OCI-LY1 (cell line): ENCODE measurements at regions not wholly inside any gene's neighbourhood (a gene's known extent, or its start where the extent isn't known, plus 50 kb on each side); places are given as distances from the start of the nearest gene placed in this dataset.

Experiments used
- H2AFZ ChIP-seq: fragments of 200-600 bp; sonication (generic), shearing (Covaris generic); 2 replicates; pipeline ENCODE4 v1.6.0; 2014; ENCODE audit warnings: antibody characterized with exemption, mild to moderate bottlenecking, low read length
- H3F3A ChIP-seq: fragments of 200-600 bp; sonication (generic), shearing (Covaris generic); 2 replicates; pipeline ENCODE4 v1.6.0; 2014; ENCODE audit warnings: mild to moderate bottlenecking, antibody characterized with exemption, low read length, moderate library complexity; ENCODE audit not compliant: insufficient read depth
- H3K27ac ChIP-seq: fragments of 200-600 bp; sonication (generic); 2 replicates; pipeline ENCODE4 v1.5.1; 2014; ENCODE audit warnings: low read length, mixed run types, mild to moderate bottlenecking, low read depth; ENCODE audit not compliant: poor library complexity, severe bottlenecking
- H3K27me3 ChIP-seq: fragments of 200-600 bp; sonication (generic); 2 replicates; pipeline ENCODE4 v1.6.0; 2014; ENCODE audit warnings: antibody characterized with exemption, mild to moderate bottlenecking, low read length, moderate library complexity; ENCODE audit not compliant: insufficient read depth
- H3K36me3 ChIP-seq: fragments of 200-600 bp; sonication (generic); 2 replicates; pipeline ENCODE4 v1.6.1; 2014; ENCODE audit warnings: mild to moderate bottlenecking, antibody characterized with exemption, low read length, moderate library complexity, mixed read lengths; ENCODE audit not compliant: insufficient read depth
- H3K4me1 ChIP-seq: fragments of 200-600 bp; sonication (generic); 2 replicates; pipeline ENCODE4 v1.5.1; 2014; ENCODE audit warnings: mild to moderate bottlenecking, low read length, moderate library complexity; ENCODE audit not compliant: insufficient read depth, severe bottlenecking
- H3K4me2 ChIP-seq: fragments of 200-600 bp; sonication (generic), shearing (Covaris generic); 2 replicates; pipeline ENCODE4 v1.6.1; 2014; ENCODE audit warnings: low read length
- H3K4me3 ChIP-seq: fragments of 200-600 bp; sonication (generic); 2 replicates; pipeline ENCODE4 v1.5.1; 2014; ENCODE audit warnings: low read length, low read depth, mild to moderate bottlenecking, mixed read lengths; ENCODE audit not compliant: poor library complexity, severe bottlenecking
- H3K79me2 ChIP-seq: fragments of 200-600 bp; shearing (Covaris generic); 2 replicates; pipeline ENCODE4 v1.6.1; 2016; ENCODE audit warnings: mixed run types, low read length, mixed read lengths; ENCODE audit not compliant: insufficient read depth
- H3K9ac ChIP-seq: fragments of 200-600 bp; sonication (generic), shearing (Covaris generic); 2 replicates; pipeline ENCODE4 v1.6.1; 2014; ENCODE audit warnings: mild to moderate bottlenecking, low read length, mixed read lengths
- H3K9me2 ChIP-seq: fragments of 200-600 bp; sonication (generic), shearing (Covaris generic); 2 replicates; pipeline ENCODE4 v1.6.1; 2014; ENCODE audit warnings: low read depth, mild to moderate bottlenecking, low read length, mixed read lengths
- H3K9me3 ChIP-seq: fragments of 200-600 bp; shearing (Covaris generic); 2 replicates; pipeline ENCODE4 v1.6.1; 2014; ENCODE audit warnings: low read length, mixed read lengths
- H4K20me1 ChIP-seq: fragments of 200-600 bp; sonication (generic), shearing (Covaris generic); 2 replicates; pipeline ENCODE4 v1.6.0; 2016; ENCODE audit warnings: mild to moderate bottlenecking, low read length; ENCODE audit not compliant: insufficient read depth
- CTCF ChIP-seq: fragments of 200-600 bp; sonication (generic), shearing (Covaris generic); IDR thresholded peaks from 2 replicates; pipeline ENCODE4 v1.5.1; 2017; ENCODE audit warnings: mild to moderate bottlenecking, antibody characterized with exemption, low read length, moderate library complexity, mixed read lengths
- EZH2 ChIP-seq: fragments of 200-600 bp; sonication (generic), shearing (Covaris generic); IDR thresholded peaks from 2 replicates; pipeline ENCODE4 v1.8.0; 2017; ENCODE audit warnings: borderline replicate concordance, mixed run types, mild to moderate bottlenecking, antibody characterized with exemption, low read length, moderate library complexity, mixed read lengths

GRCh38 chrX:98962996-98963395 is 1447.1 kb downstream of the PCDH19 start:
- Histone ChIP-seq H2AFZ (no peak overlapping the region), H3K27me3 (no peaks in the 10 kb centered on the region), H3K36me3 (no peaks in the 10 kb centered on the region), H3K9me3 (no peaks in the 10 kb centered on the region), H3K4me3 (no peak overlapping the region), H4K20me1 (no peaks in the 10 kb centered on the region), H3K79me2 (no peaks in the 10 kb centered on the region), H3K9me2 (no peaks in the 10 kb centered on the region), H3K27ac (no peak overlapping the region), H3K4me2 (no peak overlapping the region), H3K9ac (no peak overlapping the region), H3F3A (no peaks in the 10 kb centered on the region), H3K4me1 (no peaks in the 10 kb centered on the region)
- TF ChIP-seq EZH2 (no peak), CTCF (no peak)

- no peak for TF ChIP-seq CTCF
- TF ChIP-seq EZH2, result no peak
- H3K79me2 ChIP-seq, result no peaks in the 10 kb centered on the region
These were observed 1454.1 kb downstream of the PCDH19 start for GRCh38 chrX:98956014-98956413.

GRCh38 chrX:98939456-98939855 is 1470.6 kb downstream of the PCDH19 start:
- no peaks in the 10 kb centered on the region for H3K9me2 ChIP-seq
- H3K9ac ChIP-seq, result no peak overlapping the region
- no peaks in the 10 kb centered on the region for H3F3A ChIP-seq
- no peaks in the 10 kb centered on the region for H3K27me3 ChIP-seq
- H3K27ac ChIP-seq, result no peak overlapping the region
- H3K4me2 ChIP-seq, result no peak overlapping the region
- H3K9me3 ChIP-seq, result no peaks in the 10 kb centered on the region
- H2AFZ ChIP-seq, result no peak overlapping the region
- H3K4me3 ChIP-seq, result no peak overlapping the region
- H3K4me1 ChIP-seq, result no peaks in the 10 kb centered on the region
- no peaks in the 10 kb centered on the region for H3K36me3 ChIP-seq
- no peaks in the 10 kb centered on the region for H4K20me1 ChIP-seq
- H3K79me2 ChIP-seq, result no peaks in the 10 kb centered on the region
- TF ChIP-seq CTCF, result no peak
- TF ChIP-seq EZH2, result no peak

More at GRCh38 chrX:98956014-98956413, 1454.1 kb downstream of the PCDH19 start:
- no peak overlapping the region for H3K4me2 ChIP-seq
- no peaks in the 10 kb centered on the region for H3K36me3 ChIP-seq
- no peaks in the 10 kb centered on the region for H3K27me3 ChIP-seq
- no peaks in the 10 kb centered on the region for H3F3A ChIP-seq
- H3K4me1 ChIP-seq, result no peaks in the 10 kb centered on the region
- no peak overlapping the region for H2AFZ ChIP-seq
- H3K9ac ChIP-seq, result no peak overlapping the region
- no peaks in the 10 kb centered on the region for H3K9me3 ChIP-seq
- H3K4me3 ChIP-seq, result no peak overlapping the region
- H3K27ac ChIP-seq, result no peak overlapping the region
- H4K20me1 ChIP-seq, result no peaks in the 10 kb centered on the region
- H3K9me2 ChIP-seq, result no peaks in the 10 kb centered on the region
